GM19025 (cell line): ENCODE measurements at regions not wholly inside any gene's neighbourhood (a gene's known extent, or its start where the extent isn't known, plus 50 kb on each side); places are given as distances from the start of the nearest gene placed in this dataset.

Experiments
- ATAC-seq: cut with Tn5 transposase; IDR thresholded peaks from one replicate; pipeline ENCODE4 v1.9.1; 2021; ENCODE audit warnings: mild to moderate bottlenecking, low read depth, moderate library complexity; ENCODE audit not compliant: unreplicated experiment

GRCh38 chr1:57844382-57844980 is 420.6 kb upstream of the DAB1 start:
- no peak for ATAC-seq

GRCh38 chr1:57843760-57844159 is 419.9 kb upstream of the DAB1 start:
- ATAC-seq: no peak

GRCh38 chr1:57839526-57839925 is 415.7 kb upstream of the DAB1 start:
- ATAC-seq: no peak

GRCh38 chr1:57839067-57839466 is 415.2 kb upstream of the DAB1 start:
- no peak for ATAC-seq

GRCh38 chr1:57835620-57836019 is 411.8 kb upstream of the DAB1 start:
- no peak for ATAC-seq

GRCh38 chr1:57833296-57833695 is 409.4 kb upstream of the DAB1 start:
- no peak for ATAC-seq

- no peak for ATAC-seq
Measured at GRCh38 chr1:57832612-57833011, 408.8 kb upstream of the DAB1 start.

- ATAC-seq: no peak
Measured at GRCh38 chr1:57831624-57832023, 407.8 kb upstream of the DAB1 start.

GRCh38 chr1:57826535-57826934 is 402.7 kb upstream of the DAB1 start:
- ATAC-seq: no peak

- no peak for ATAC-seq
Measured at GRCh38 chr1:57824535-57824934, 400.7 kb upstream of the DAB1 start.

GRCh38 chr1:57820356-57821095 is 396.7 kb upstream of the DAB1 start:
- ATAC-seq: no peak

- ATAC-seq: no peak
Measured at GRCh38 chr1:57819893-57820292, 396.0 kb upstream of the DAB1 start.

GRCh38 chr1:57803586-57803985 is 379.7 kb upstream of the DAB1 start:
- ATAC-seq: no peak

- ATAC-seq: no peak
Measured at GRCh38 chr1:57800376-57800775, 376.5 kb upstream of the DAB1 start.

GRCh38 chr1:57799490-57800115 is 375.7 kb upstream of the DAB1 start:
- ATAC-seq: no peak

- ATAC-seq: no peak
Measured at GRCh38 chr1:57798543-57798942, 374.7 kb upstream of the DAB1 start.

GRCh38 chr1:57797084-57797483 is 373.2 kb upstream of the DAB1 start:
- ATAC-seq: no peak

- ATAC-seq: no peak
Measured at GRCh38 chr1:57796616-57797015, 372.8 kb upstream of the DAB1 start.

GRCh38 chr1:57795886-57796285 is 372.0 kb upstream of the DAB1 start:
- ATAC-seq: no peak

- no peak for ATAC-seq
Measured at GRCh38 chr1:57794078-57794477, 370.2 kb upstream of the DAB1 start.

- ATAC-seq: no peak
Measured at GRCh38 chr1:57791497-57791896, 367.6 kb upstream of the DAB1 start.

GRCh38 chr1:57789936-57790335 is 366.1 kb upstream of the DAB1 start:
- ATAC-seq: no peak
